ENCODE measurements at regions not wholly inside any gene's neighbourhood (a gene's known extent, or its start where the extent isn't known, plus 50 kb on each side); places are given as distances from the start of the nearest gene placed in this dataset.

- Histone ChIP-seq H3F3A (replicated peaks; ENCODE audit: insufficient read depth) (no peaks in the 10 kb centered on the region), H3K27ac (ENCODE audit: low read depth in 2 of 2, low read length in 1 of 2) (no peak overlapping the region), H3K9me3 (no peaks in the 10 kb centered on the region), H3K79me2 (ENCODE audit: insufficient read depth) (no peaks in the 10 kb centered on the region), H3K4me3 (ENCODE audit: low read depth in 2 of 2, low read length in 1 of 2) (no peak overlapping the region), H3K9ac (no peak overlapping the region), H3K9me2 (no peaks in the 10 kb centered on the region), H3K4me1 (ENCODE audit: control insufficient read depth in 1 of 2, insufficient read depth in 2 of 2, low read depth in 1 of 2, low read length in 1 of 2) (no peaks in the 10 kb centered on the region), H2AFZ (ENCODE audit: low read depth) (no peak overlapping the region), H3K36me3 (replicated peaks in 1 of 2; ENCODE audit: control insufficient read depth in 1 of 2, insufficient read depth in 2 of 2, low read length in 1 of 2) (no peaks in the 10 kb centered on the region), H4K20me1 (ENCODE audit: insufficient read depth) (no peaks in the 10 kb centered on the region), H3K27me3 (ENCODE audit: insufficient read depth) (no peaks in the 10 kb centered on the region), H3K4me2 (no peak overlapping the region)
- WGBS (ENCODE audit: low lambda C conversion rate), result 32% methylated on average over 1 of the region's 1 CpG
- no peak for DNase-seq
- POLR2A ChIA-PET, result no interaction called here
- CTCF ChIA-PET, result no interaction called here
- TF ChIP-seq EZH2phosphoT487 (IDR thresholded peaks at IDR 0.05; ENCODE audit: borderline replicate concordance, low read depth) (no peak), TEAD4 (IDR thresholded peaks at IDR 0.05; ENCODE audit: borderline replicate concordance, insufficient read depth) (no peak), NRF1 (IDR thresholded peaks at IDR 0.05; ENCODE audit: low read depth, low read length) (no peak), RAD21 (IDR thresholded peaks at IDR 0.05; ENCODE audit: low read length) (no peak), TCF12 (IDR thresholded peaks at IDR 0.05) (no peak), RXRA (IDR thresholded peaks at IDR 0.05; ENCODE audit: borderline replicate concordance, low read depth) (no peak), YY1 (IDR thresholded peaks at IDR 0.05; ENCODE audit: low read depth) (no peak), SMC3 (IDR thresholded peaks at IDR 0.05; ENCODE audit: low read depth, low read length) (no peak)
- TF ChIP-seq, protein P1, sequence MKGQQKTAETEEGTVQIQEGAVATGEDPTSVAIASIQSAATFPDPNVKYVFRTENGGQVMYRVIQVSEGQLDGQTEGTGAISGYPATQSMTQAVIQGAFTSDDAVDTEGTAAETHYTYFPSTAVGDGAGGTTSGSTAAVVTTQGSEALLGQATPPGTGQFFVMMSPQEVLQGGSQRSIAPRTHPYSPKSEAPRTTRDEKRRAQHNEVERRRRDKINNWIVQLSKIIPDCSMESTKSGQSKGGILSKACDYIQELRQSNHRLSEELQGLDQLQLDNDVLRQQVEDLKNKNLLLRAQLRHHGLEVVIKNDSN (IDR thresholded peaks at IDR 0.05; ENCODE audit: borderline replicate concordance, low read depth), result no peak
- TF ChIP-seq, protein P2, sequence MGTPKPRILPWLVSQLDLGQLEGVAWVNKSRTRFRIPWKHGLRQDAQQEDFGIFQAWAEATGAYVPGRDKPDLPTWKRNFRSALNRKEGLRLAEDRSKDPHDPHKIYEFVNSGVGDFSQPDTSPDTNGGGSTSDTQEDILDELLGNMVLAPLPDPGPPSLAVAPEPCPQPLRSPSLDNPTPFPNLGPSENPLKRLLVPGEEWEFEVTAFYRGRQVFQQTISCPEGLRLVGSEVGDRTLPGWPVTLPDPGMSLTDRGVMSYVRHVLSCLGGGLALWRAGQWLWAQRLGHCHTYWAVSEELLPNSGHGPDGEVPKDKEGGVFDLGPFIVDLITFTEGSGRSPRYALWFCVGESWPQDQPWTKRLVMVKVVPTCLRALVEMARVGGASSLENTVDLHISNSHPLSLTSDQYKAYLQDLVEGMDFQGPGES (IDR thresholded peaks at IDR 0.05; ENCODE audit: low read depth, low read length), result no peak
These were observed 98.6 kb upstream of the PCSK2 start for GRCh38 chr20:17128206-17128605.

DNA sequence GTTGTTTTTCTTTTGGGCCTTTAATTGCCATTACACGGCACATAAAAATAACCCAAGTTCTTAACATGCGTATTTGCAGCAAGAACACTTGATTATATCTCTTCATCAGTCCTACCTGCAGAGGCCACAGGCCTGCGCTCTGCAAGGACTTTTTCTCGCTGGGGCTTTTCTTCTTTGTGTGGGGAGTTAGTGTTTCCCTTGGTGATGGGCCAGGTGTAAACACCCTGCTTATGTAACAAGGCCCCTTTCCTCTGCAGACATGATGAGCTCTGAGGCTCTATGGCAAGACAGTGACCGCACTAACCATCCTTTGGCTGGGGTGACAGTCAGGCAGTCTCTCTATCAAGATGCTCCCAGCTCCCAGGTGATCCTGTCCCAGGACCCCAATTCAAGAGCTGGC is 97.8 kb upstream of the PCSK2 start:
- H3K9me2 ChIP-seq, result no peaks in the 10 kb centered on the region
- 26% methylated on average over 5 of the region's 5 CpGs for WGBS (ENCODE audit: low lambda C conversion rate)
- H3K79me2 ChIP-seq (ENCODE audit: insufficient read depth), result no peaks in the 10 kb centered on the region
- CTCF ChIA-PET, result no interaction called here
- no peaks in the 10 kb centered on the region for H3K9me3 ChIP-seq
- H3K27ac ChIP-seq (ENCODE audit: low read depth in 2 of 2, low read length in 1 of 2), result no peak overlapping the region
- no peak for DNase-seq
- POLR2A ChIA-PET, result no interaction called here
- no peak overlapping the region for H3K9ac ChIP-seq
- H3K27me3 ChIP-seq (ENCODE audit: insufficient read depth), result no peaks in the 10 kb centered on the region
- no peaks in the 10 kb centered on the region for H3F3A ChIP-seq (replicated peaks; ENCODE audit: insufficient read depth)
- H3K4me2 ChIP-seq, result no peak overlapping the region
- H4K20me1 ChIP-seq (ENCODE audit: insufficient read depth), result no peaks in the 10 kb centered on the region
- TF ChIP-seq NFIC (IDR thresholded peaks at IDR 0.05; ENCODE audit: borderline replicate concordance) (no peak), EP300 (IDR thresholded peaks at IDR 0.05; ENCODE audit: borderline replicate concordance in 1 of 2, low read depth in 1 of 2, low read length in 1 of 2) (no peak), MXI1 (IDR thresholded peaks at IDR 0.05; ENCODE audit: low read depth, low read length) (no peak), SMC3 (IDR thresholded peaks at IDR 0.05; ENCODE audit: low read depth, low read length) (no peak), FOSL2 (IDR thresholded peaks at IDR 0.05; ENCODE audit: borderline replicate concordance, low read depth) (no peak), YY1 (IDR thresholded peaks at IDR 0.05; ENCODE audit: low read depth) (no peak), MEF2A (IDR thresholded peaks at IDR 0.05; ENCODE audit: borderline replicate concordance, low read depth) (no peak)
- TF ChIP-seq, protein P1 (IDR thresholded peaks at IDR 0.05; ENCODE audit: borderline replicate concordance, low read depth), result no peak
- TF ChIP-seq, protein P3, sequence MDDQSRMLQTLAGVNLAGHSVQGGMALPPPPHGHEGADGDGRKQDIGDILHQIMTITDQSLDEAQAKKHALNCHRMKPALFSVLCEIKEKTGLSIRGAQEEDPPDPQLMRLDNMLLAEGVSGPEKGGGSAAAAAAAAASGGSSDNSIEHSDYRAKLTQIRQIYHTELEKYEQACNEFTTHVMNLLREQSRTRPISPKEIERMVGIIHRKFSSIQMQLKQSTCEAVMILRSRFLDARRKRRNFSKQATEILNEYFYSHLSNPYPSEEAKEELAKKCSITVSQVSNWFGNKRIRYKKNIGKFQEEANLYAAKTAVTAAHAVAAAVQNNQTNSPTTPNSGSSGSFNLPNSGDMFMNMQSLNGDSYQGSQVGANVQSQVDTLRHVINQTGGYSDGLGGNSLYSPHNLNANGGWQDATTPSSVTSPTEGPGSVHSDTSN (IDR thresholded peaks at IDR 0.05), result no peak
- no peak overlapping the region for H3K4me3 ChIP-seq (ENCODE audit: low read depth in 2 of 2, low read length in 1 of 2)
- no peaks in the 10 kb centered on the region for H3K36me3 ChIP-seq (replicated peaks in 1 of 2; ENCODE audit: control insufficient read depth in 1 of 2, insufficient read depth in 2 of 2, low read length in 1 of 2)
- H3K4me1 ChIP-seq (ENCODE audit: control insufficient read depth in 1 of 2, insufficient read depth in 2 of 2, low read depth in 1 of 2, low read length in 1 of 2), result no peaks in the 10 kb centered on the region
- H2AFZ ChIP-seq (ENCODE audit: low read depth), result no peak overlapping the region

All from SK-N-SH (cell line).